HG02943 (cell line): ENCODE measurements at regions not wholly inside any gene's neighbourhood (a gene's known extent, or its start where the extent isn't known, plus 50 kb on each side); places are given as distances from the start of the nearest gene placed in this dataset.
"Not testable (repeated sequence)": the region's sequence is repeated elsewhere in the genome, so short reads cannot be mapped to it uniquely, and the experiment has no call there.

Experiments used
- ATAC-seq: cut with Tn5 transposase; IDR thresholded peaks from one replicate; pipeline ENCODE4 v1.9.1; 2021; ENCODE audit warnings: mild to moderate bottlenecking, low read depth, moderate library complexity; ENCODE audit not compliant: unreplicated experiment

- no peak for ATAC-seq
These were observed 148.6 kb upstream of the ARG1 start for GRCh38 chr6:131424475-131424874.

GRCh38 chr6:131427434-131428058 is 145.5 kb upstream of the ARG1 start:
- no peak for ATAC-seq

- no peak for ATAC-seq
These were observed 142.5 kb upstream of the ARG1 start for GRCh38 chr6:131430531-131430930.

GRCh38 chr6:131431718-131432117 is 141.3 kb upstream of the ARG1 start:
- no peak for ATAC-seq

- ATAC-seq: no peak
These were observed 139.1 kb upstream of the ARG1 start for GRCh38 chr6:131433927-131434326.

GRCh38 chr6:131436358-131436757 is 136.7 kb upstream of the ARG1 start:
- ATAC-seq: no peak

- ATAC-seq: no peak
These were observed 130.0 kb upstream of the ARG1 start for GRCh38 chr6:131443014-131443413.

- no peak for ATAC-seq
These were observed 129.5 kb upstream of the ARG1 start for GRCh38 chr6:131443514-131443913.

- ATAC-seq: not testable (repeated sequence)
These were observed 127.7 kb upstream of the ARG1 start for GRCh38 chr6:131445356-131445755.

- no peak for ATAC-seq
These were observed 122.2 kb upstream of the ARG1 start for GRCh38 chr6:131450861-131451260.

GRCh38 chr6:131451321-131452144 is 121.5 kb upstream of the ARG1 start:
- ATAC-seq: no peak

GRCh38 chr6:131453803-131454202 is 119.2 kb upstream of the ARG1 start:
- ATAC-seq: no peak

GRCh38 chr6:131456565-131456964 is 116.5 kb upstream of the ARG1 start:
- no peak for ATAC-seq

- no peak for ATAC-seq
These were observed 114.0 kb upstream of the ARG1 start for GRCh38 chr6:131459005-131459404.

- ATAC-seq: no peak
These were observed 112.4 kb upstream of the ARG1 start for GRCh38 chr6:131460614-131461000.

- no peak for ATAC-seq
These were observed 103.9 kb upstream of the ARG1 start for GRCh38 chr6:131469130-131469529.

- ATAC-seq: no peak
These were observed 102.5 kb upstream of the ARG1 start for GRCh38 chr6:131470534-131470933.

- no peak for ATAC-seq
These were observed 101.7 kb upstream of the ARG1 start for GRCh38 chr6:131471331-131471730.

- not testable (repeated sequence) for ATAC-seq
These were observed 99.7 kb upstream of the ARG1 start for GRCh38 chr6:131473303-131473702.

GRCh38 chr6:131476362-131476761 is 96.7 kb upstream of the ARG1 start:
- ATAC-seq: no peak

GRCh38 chr6:131478740-131479211 is 94.2 kb upstream of the ARG1 start:
- ATAC-seq: not testable (repeated sequence)

- ATAC-seq: no peak
These were observed 86.4 kb upstream of the ARG1 start for GRCh38 chr6:131486608-131487007.
